ENCODE measurements at regions not wholly inside any gene's neighbourhood (a gene's known extent, or its start where the extent isn't known, plus 50 kb on each side); places are given as distances from the start of the nearest gene placed in this dataset.

DNA sequence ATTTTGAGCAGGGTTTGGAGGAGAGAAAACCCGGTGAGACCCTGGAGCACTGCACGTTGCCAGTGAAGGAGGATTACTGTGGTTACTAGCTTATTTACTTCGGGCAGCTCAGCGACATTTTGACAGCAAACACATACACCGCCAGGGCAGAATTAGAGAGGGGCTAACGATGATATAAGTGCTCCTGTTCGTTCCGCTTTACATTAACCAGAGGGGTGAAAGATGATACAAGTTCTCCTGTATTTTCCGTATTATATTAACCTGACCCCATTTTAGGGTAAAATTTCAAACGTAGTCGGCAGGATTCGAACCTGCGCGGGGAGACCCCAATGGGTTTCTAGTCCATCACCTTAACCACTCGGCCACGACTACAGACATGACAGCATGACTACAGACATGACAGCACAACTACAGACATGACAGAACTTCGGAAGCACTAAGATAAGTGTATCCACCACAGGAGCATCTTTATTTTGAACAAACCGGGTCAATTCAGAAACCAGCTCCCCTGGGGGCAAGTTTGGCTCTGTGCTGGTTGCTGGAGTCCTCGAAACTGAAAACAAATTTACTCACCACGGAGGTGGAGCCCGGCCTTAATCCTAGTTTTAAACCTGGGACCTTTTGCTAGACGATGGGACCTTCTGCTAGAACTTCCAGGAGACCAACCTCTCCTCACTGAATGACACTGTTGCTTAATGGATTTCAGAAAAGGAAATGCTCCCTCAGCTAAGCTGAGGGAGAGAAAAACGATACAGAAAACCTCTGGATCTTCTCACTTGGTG is 80.4 kb upstream of the ZNF184 start:
- H3K4me2 ChIP-seq (ENCODE audit: insufficient read depth, insufficient read length, low read length) = peak overlapping the region; percentile 55
- no peak overlapping the region for H2AK5ac ChIP-seq (ENCODE audit: insufficient read length, low read length)
- Mint-ChIP-seq H3K4me3 (peak overlapping the region; percentile 84 to 97), H3K9me3 (no peaks in the 10 kb centered on the region; a peak in 1 of 5 replicates), H3K4me1 (peaks cover 10 to 14% of the 10 kb centered on the region in 2 experiments), H3K27ac (peak overlapping the region in 2 of 3 experiments; percentile 79 to 87; a peak in 3 of 7 replicates), H3K36me3 (ENCODE audit: insufficient read depth in 1 of 3, low read depth in 3 of 3) (no peaks in the 10 kb centered on the region), H3K27me3 (ENCODE audit: low read depth) (peaks cover 19% of the 10 kb centered on the region)
- no peak overlapping the region for H3K14ac ChIP-seq (ENCODE audit: insufficient read depth, low read length)
- no peak overlapping the region for H2BK120ac ChIP-seq (ENCODE audit: low read depth, low read length, poor library complexity, severe bottlenecking)
- H3K23ac ChIP-seq (ENCODE audit: insufficient read length, low read depth, low read length) = no peak overlapping the region
- H3K56ac ChIP-seq (ENCODE audit: insufficient read length, low read depth, low read length) = no peak overlapping the region
- H3K9me3 ChIP-seq (ENCODE audit: control insufficient read depth, low read depth, low read length) = no peaks in the 10 kb centered on the region
- no peak overlapping the region for H3K27ac ChIP-seq (ENCODE audit: insufficient read length, low read depth, low read length)
- H2BK20ac ChIP-seq (ENCODE audit: low read depth, low read length, poor library complexity, severe bottlenecking) = no peak overlapping the region
- DNase-seq = peak; percentile 81
- no peak overlapping the region for H2BK5ac ChIP-seq (ENCODE audit: insufficient read length, low read length)
- no peaks in the 10 kb centered on the region for H3K79me2 ChIP-seq (ENCODE audit: insufficient read depth, low read length)
- H2BK15ac ChIP-seq (ENCODE audit: low read depth, low read length) = no peak overlapping the region
- H2AFZ ChIP-seq (ENCODE audit: low read length) = no peak overlapping the region
- no peak overlapping the region for H3T11ph ChIP-seq (ENCODE audit: low read length)
- no peak overlapping the region for H4K91ac ChIP-seq (ENCODE audit: insufficient read length, low read depth, low read length)
- H3K4ac ChIP-seq (ENCODE audit: low read depth, low read length) = no peak overlapping the region
- no peak overlapping the region for H3K18ac ChIP-seq (ENCODE audit: insufficient read length, low read depth, low read length)
- H3K23me2 ChIP-seq (ENCODE audit: insufficient read length, low read depth, low read length, poor library complexity, severe bottlenecking) = peaks cover 10% of the 10 kb centered on the region
- no peak overlapping the region for H4K8ac ChIP-seq (replicated peaks; ENCODE audit: insufficient read length, low read depth, low read length)
- TF ChIP-seq, protein P1, sequence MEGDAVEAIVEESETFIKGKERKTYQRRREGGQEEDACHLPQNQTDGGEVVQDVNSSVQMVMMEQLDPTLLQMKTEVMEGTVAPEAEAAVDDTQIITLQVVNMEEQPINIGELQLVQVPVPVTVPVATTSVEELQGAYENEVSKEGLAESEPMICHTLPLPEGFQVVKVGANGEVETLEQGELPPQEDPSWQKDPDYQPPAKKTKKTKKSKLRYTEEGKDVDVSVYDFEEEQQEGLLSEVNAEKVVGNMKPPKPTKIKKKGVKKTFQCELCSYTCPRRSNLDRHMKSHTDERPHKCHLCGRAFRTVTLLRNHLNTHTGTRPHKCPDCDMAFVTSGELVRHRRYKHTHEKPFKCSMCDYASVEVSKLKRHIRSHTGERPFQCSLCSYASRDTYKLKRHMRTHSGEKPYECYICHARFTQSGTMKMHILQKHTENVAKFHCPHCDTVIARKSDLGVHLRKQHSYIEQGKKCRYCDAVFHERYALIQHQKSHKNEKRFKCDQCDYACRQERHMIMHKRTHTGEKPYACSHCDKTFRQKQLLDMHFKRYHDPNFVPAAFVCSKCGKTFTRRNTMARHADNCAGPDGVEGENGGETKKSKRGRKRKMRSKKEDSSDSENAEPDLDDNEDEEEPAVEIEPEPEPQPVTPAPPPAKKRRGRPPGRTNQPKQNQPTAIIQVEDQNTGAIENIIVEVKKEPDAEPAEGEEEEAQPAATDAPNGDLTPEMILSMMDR (conservative IDR thresholded peaks at IDR 0.05) = no peak
- H2BK12ac ChIP-seq (ENCODE audit: insufficient read length, low read depth, low read length) = no peak overlapping the region
- H4K5ac ChIP-seq (ENCODE audit: insufficient read length, low read depth, low read length) = no peak overlapping the region
- H3K27me3 ChIP-seq (ENCODE audit: insufficient read depth, low read length) = no peaks in the 10 kb centered on the region
- no peak overlapping the region for H3K9ac ChIP-seq (ENCODE audit: extremely low read depth, insufficient read length, low read length)
- WGBS (ENCODE audit: extremely low coverage, insufficient read length, low lambda C conversion rate) = no CpG with 5 or more reads among the region's 23 CpGs
- no peaks in the 10 kb centered on the region for H3K79me1 ChIP-seq (ENCODE audit: insufficient read depth, low read depth, low read length, poor library complexity, severe bottlenecking)
- no peaks in the 10 kb centered on the region for H4K20me1 ChIP-seq (ENCODE audit: control insufficient read depth, insufficient read depth, insufficient read length)
- no peaks in the 10 kb centered on the region; the same call in 1 of the 2 replicates for H3K4me1 ChIP-seq (ENCODE audit: insufficient read depth, low read length)
